LNCaP clone FGC (cell line): ENCODE measurements at regions not wholly inside any gene's neighbourhood (a gene's known extent, or its start where the extent isn't known, plus 50 kb on each side); places are given as distances from the start of the nearest gene placed in this dataset.
"Not testable (repeated sequence)": the region's sequence is repeated elsewhere in the genome, so short reads cannot be mapped to it uniquely, and the experiment has no call there.

Source experiments
- DNase-seq: peaks from one replicate; pipeline ENCODE4 v3.0.0-alpha.2; 2011; ENCODE audit warnings: low read depth
- H3K4me3 ChIP-seq: 2 replicates; pipeline ENCODE4 v1.5.1; 2011; ENCODE audit warnings: mild to moderate bottlenecking, low read depth, low read length, control low read depth
- CTCF ChIP-seq: IDR thresholded peaks from 2 replicates; pipeline ENCODE4 v1.5.1; 2012; ENCODE audit warnings: mild to moderate bottlenecking; ENCODE audit not compliant: control insufficient read depth, insufficient read depth; ENCODE audit errors: extremely low read depth

GRCh38 chr9:129550199-129550839 lies 70.6 kb downstream of the C9orf50 start:
- peak; percentile 11 for DNase-seq
- H3K4me3 ChIP-seq = no peak overlapping the region
- no peak for TF ChIP-seq CTCF

- no peak overlapping the region for H3K4me3 ChIP-seq
- no peak for DNase-seq
- TF ChIP-seq CTCF = no peak
These were observed 71.2 kb downstream of the C9orf50 start for GRCh38 chr9:129549684-129550083.

DNA sequence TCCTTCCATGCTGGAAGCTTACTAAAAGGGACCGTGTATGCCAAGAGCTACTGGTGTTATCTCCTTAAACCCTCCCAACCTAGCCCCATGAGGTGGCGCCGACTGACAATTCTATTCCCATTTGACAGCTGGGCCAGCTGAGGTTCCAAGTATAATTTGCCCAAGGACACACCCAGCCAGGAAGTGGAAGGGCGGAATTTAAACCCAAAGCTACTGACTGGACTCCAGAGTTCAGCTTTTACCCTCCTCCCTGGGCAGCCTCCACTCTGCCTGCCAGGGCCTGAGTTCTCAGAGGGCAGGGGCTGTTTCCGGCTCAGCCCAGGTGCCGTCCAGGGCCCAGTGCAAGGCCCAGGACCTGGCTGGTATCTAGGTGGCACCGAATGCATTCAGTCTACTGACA lies 71.8 kb downstream of the C9orf50 start:
- no peak for TF ChIP-seq CTCF
- DNase-seq = no peak
- H3K4me3 ChIP-seq = no peak overlapping the region

DNA sequence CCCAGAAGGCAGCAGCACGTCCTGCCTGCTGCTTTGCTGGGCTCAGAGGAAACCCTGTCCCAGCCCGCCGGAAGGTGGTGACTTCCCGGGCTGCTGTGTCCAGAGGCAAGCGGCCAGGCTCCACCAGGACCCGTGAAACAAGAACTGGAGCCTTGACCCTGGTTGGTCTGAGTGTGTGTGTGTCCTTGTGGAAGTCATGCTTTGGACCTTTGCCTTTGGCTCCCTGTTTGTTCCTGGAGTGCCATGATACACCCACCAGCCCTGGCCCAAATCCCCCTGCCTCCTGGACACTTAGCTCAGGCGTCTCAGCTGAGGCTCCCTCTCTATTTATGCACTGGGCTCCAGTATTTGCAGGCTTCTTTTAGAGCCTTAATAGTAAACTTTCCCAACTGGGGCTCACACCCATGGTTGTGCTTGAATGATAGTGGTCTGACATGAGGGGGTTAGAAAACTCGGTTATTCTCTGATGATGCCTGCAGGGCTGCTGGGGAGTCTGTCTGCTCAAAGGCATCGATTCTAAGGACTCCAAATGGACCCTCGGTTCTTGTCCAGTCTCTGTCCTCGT lies 72.2 kb downstream of the C9orf50 start:
- H3K4me3 ChIP-seq = no peak overlapping the region
- no peak for DNase-seq
- TF ChIP-seq CTCF = no peak

DNA sequence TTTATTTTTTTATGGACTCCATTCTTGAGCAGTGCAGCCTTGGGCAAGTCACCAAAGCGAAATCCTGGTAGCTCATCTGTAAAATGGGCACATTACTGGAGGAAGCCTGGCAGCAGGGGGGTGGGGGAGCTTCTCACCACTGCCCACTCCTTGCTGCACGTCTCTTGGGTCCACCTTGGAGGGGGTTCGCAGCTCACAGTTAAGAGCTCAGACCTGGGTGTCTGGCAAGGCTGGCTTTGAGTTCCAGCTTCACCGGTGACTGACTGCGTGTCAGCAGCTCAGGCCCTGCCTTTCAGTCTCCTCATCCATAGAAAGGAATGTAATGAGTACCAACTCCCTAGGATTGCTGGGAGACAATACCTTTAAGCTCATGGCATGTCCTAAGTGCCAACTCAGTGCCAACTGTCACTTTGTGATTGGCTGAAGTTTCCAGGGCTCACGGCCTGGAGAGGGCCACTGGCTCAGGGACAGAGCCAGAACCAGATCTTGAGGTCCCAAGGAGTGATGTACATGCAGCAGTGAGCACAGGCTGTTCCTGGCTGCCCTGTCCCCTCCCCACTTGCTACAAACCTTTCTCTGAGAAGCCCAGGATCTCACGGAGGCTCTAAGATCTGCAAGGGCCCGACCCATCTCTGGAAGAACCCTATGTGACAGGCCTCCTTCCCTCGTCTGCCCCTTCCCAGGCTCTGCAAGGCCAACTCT lies 72.9 kb downstream of the C9orf50 start:
- no peak for TF ChIP-seq CTCF

GRCh38 chr9:129547063-129547462 lies 73.8 kb downstream of the C9orf50 start:
- TF ChIP-seq CTCF = no peak
- no peak overlapping the region for H3K4me3 ChIP-seq
- DNase-seq = no peak

More for the DNA sequence above, 72.9 kb downstream of the C9orf50 start:
- DNase-seq = no peak
- no peak overlapping the region for H3K4me3 ChIP-seq

GRCh38 chr9:129545876-129546275 lies 75.0 kb downstream of the C9orf50 start:
- H3K4me3 ChIP-seq, DNase-seq: not testable (repeated sequence)
